MG63 (cell line): ENCODE measurements at regions not wholly inside any gene's neighbourhood (a gene's known extent, or its start where the extent isn't known, plus 50 kb on each side); places are given as distances from the start of the nearest gene placed in this dataset.
"Not testable (repeated sequence)": the region's sequence is repeated elsewhere in the genome, so short reads cannot be mapped to it uniquely, and the experiment has no call there.

ENCODE experiments used
- DNase-seq: peaks from one replicate; pipeline ENCODE4 v3.0.0-alpha.2; 2020
- H3K27me3 ChIP-seq: fragments of 250-450 bp; sonication (Bioruptor Pico); 2 replicates; pipeline ENCODE4 v1.5.1; 2020; ENCODE audit warnings: mild to moderate bottlenecking, moderate library complexity
- H3K36me3 ChIP-seq: fragments of 250-450 bp; sonication (Bioruptor Pico); 2 replicates; pipeline ENCODE4 v1.5.1; 2020; ENCODE audit warnings: mild to moderate bottlenecking, moderate library complexity
- H3K4me3 ChIP-seq: fragments of 250-450 bp; sonication (Bioruptor Pico); 2 replicates; pipeline ENCODE4 v1.5.1; 2020; ENCODE audit warnings: mild to moderate bottlenecking, moderate library complexity
- H3K9me3 ChIP-seq: fragments of 250-450 bp; sonication (Bioruptor Pico); 2 replicates; pipeline ENCODE4 v1.5.1; 2020; ENCODE audit warnings: mild to moderate bottlenecking, moderate library complexity

- not testable (repeated sequence) for H3K9me3 ChIP-seq, H3K27me3 ChIP-seq, H3K36me3 ChIP-seq, H3K4me3 ChIP-seq, DNase-seq
Observed at GRCh38 chr7:153989066-153989627, 63.1 kb upstream of the DPP6 start.

- H3K9me3 ChIP-seq, H3K36me3 ChIP-seq, DNase-seq: not testable (repeated sequence)
Observed at GRCh38 chr7:153989742-153990425, 62.3 kb upstream of the DPP6 start.

DNA sequence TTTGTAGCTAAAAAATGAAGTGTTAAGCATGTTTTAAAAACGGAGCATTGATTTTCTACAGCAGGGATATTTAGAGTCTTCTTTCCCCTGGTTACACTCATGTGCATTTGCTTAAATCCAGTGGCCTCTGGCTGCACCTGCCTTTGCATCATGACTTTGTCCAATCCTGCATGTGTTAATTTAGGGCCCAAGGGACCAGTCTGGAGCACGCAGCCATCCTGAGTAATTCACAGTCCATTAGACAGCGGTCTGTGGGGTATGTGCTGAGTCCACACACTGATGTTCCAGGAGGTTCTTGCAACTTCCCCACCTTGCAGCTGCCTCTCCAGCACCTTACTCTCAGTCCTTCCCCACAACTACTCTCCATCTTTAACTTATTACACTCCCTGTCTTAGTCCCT lies 60.7 kb upstream of the DPP6 start:
- H3K27me3 ChIP-seq, H3K36me3 ChIP-seq, H3K9me3 ChIP-seq, H3K4me3 ChIP-seq, DNase-seq: not testable (repeated sequence)

More at GRCh38 chr7:153989742-153990425, 62.3 kb upstream of the DPP6 start:
- H3K27me3 ChIP-seq, H3K4me3 ChIP-seq: not testable (repeated sequence)

DNA sequence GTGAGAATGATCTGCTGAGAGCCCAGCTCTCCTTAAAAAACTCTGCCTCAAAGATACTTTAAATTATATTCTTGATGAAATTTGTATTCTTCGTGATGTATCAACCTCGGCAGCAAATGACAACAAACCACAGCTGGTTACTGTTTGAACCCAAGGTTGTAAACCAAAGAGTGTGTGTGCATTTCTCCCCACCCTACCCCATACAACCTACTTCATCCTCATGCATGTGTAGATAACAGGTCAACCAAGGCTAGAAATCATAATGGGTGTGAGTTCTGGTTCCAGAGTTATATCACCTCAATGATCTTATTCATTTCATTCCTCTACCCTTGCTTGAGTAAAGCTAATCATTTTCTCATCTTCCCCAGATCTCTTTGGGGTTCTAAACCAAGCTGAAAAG lies 58.8 kb upstream of the DPP6 start:
- not testable (repeated sequence) for H3K4me3 ChIP-seq, H3K36me3 ChIP-seq, H3K9me3 ChIP-seq, H3K27me3 ChIP-seq, DNase-seq

- not testable (repeated sequence) for H3K4me3 ChIP-seq, DNase-seq, H3K27me3 ChIP-seq, H3K9me3 ChIP-seq, H3K36me3 ChIP-seq
Observed at GRCh38 chr7:153998896-153999295, 53.3 kb upstream of the DPP6 start.
